ENCODE measurements at regions not wholly inside any gene's neighbourhood (a gene's known extent, or its start where the extent isn't known, plus 50 kb on each side); places are given as distances from the start of the nearest gene placed in this dataset.
"Not testable (repeated sequence)": the region's sequence is repeated elsewhere in the genome, so short reads cannot be mapped to it uniquely, and the experiment has no call there.

GRCh38 chr3:194893121-194893987 lies 207.7 kb downstream of the FAM43A start:
- Mint-ChIP-seq H3K27me3 (ENCODE audit: insufficient read depth, unreplicated experiment) (peaks cover 30% of the 10 kb centered on the region), H3K9me3 (ENCODE audit: unreplicated experiment) (peaks cover 22% of the 10 kb centered on the region), H3K36me3 (ENCODE audit: insufficient read depth, unreplicated experiment) (no peaks in the 10 kb centered on the region), H3K4me3 (ENCODE audit: unreplicated experiment) (no peak overlapping the region), H3K4me1 (ENCODE audit: insufficient read depth, unreplicated experiment) (no peaks in the 10 kb centered on the region), H3K27ac (ENCODE audit: low read depth, unreplicated experiment) (no peak overlapping the region)
- no TSS peak for BruUV-seq (replicated peaks)
- intact Hi-C loops (cut with micrococcal nuclease) = no loop called here
- TF ChIP-seq CTCF (IDR thresholded peaks at IDR 0.05; ENCODE audit: unreplicated experiment) = no peak
- CTCF ChIA-PET = no interaction called here
- POLR2A ChIA-PET = no interaction called here
- DNase-seq (ENCODE audit: unreplicated experiment) = peak; percentile 50

GRCh38 chr3:194894538-194894937 lies 208.9 kb downstream of the FAM43A start:
- BruUV-seq (replicated peaks) = no TSS peak
- Mint-ChIP-seq H3K9me3 (ENCODE audit: unreplicated experiment) (peaks cover 22% of the 10 kb centered on the region), H3K36me3 (ENCODE audit: insufficient read depth, unreplicated experiment) (no peaks in the 10 kb centered on the region), H3K27me3 (ENCODE audit: insufficient read depth, unreplicated experiment) (peaks cover 42% of the 10 kb centered on the region), H3K27ac (ENCODE audit: low read depth, unreplicated experiment) (no peak overlapping the region), H3K4me3 (ENCODE audit: unreplicated experiment) (no peak overlapping the region), H3K4me1 (ENCODE audit: insufficient read depth, unreplicated experiment) (no peaks in the 10 kb centered on the region)
- POLR2A ChIA-PET = no interaction called here
- CTCF ChIA-PET = interaction anchor here (0.7 kb wide), 1 partner anchor 211 kb away, joined by 6 read pairs; no protein-coding TSS in a partner anchor
- intact Hi-C loops (cut with micrococcal nuclease) = no loop called here
- TF ChIP-seq CTCF (IDR thresholded peaks at IDR 0.05; ENCODE audit: unreplicated experiment) = no peak
- no peak for DNase-seq (ENCODE audit: unreplicated experiment)

- TF ChIP-seq CTCF (IDR thresholded peaks at IDR 0.05; ENCODE audit: unreplicated experiment) = no peak
- no peaks in the 10 kb centered on the region for H3K4me1 Mint-ChIP-seq (ENCODE audit: insufficient read depth, unreplicated experiment)
- no TSS peak for BruUV-seq (replicated peaks)
- H3K4me3 Mint-ChIP-seq (ENCODE audit: unreplicated experiment) = no peak overlapping the region
- POLR2A ChIA-PET = no interaction called here
- CTCF ChIA-PET = no interaction called here
- no peak overlapping the region for H3K27ac Mint-ChIP-seq (ENCODE audit: low read depth, unreplicated experiment)
- intact Hi-C loops (cut with micrococcal nuclease) = no loop called here
- peaks cover 15% of the 10 kb centered on the region for H3K9me3 Mint-ChIP-seq (ENCODE audit: unreplicated experiment)
- no peaks in the 10 kb centered on the region for H3K36me3 Mint-ChIP-seq (ENCODE audit: insufficient read depth, unreplicated experiment)
- H3K27me3 Mint-ChIP-seq (ENCODE audit: insufficient read depth, unreplicated experiment) = peaks cover 46% of the 10 kb centered on the region
- no peak for DNase-seq (ENCODE audit: unreplicated experiment)
Measured at GRCh38 chr3:194900854-194901522, 215.3 kb downstream of the FAM43A start.

GRCh38 chr3:194903447-194903846 lies 217.8 kb downstream of the FAM43A start:
- H3K9me3 Mint-ChIP-seq (ENCODE audit: unreplicated experiment); H3K4me3 Mint-ChIP-seq (ENCODE audit: unreplicated experiment); BruUV-seq (replicated peaks); H3K36me3 Mint-ChIP-seq (ENCODE audit: insufficient read depth, unreplicated experiment); intact Hi-C loops (cut with micrococcal nuclease); H3K4me1 Mint-ChIP-seq (ENCODE audit: insufficient read depth, unreplicated experiment); H3K27ac Mint-ChIP-seq (ENCODE audit: low read depth, unreplicated experiment); DNase-seq (ENCODE audit: unreplicated experiment): not testable (repeated sequence)
- POLR2A ChIA-PET = interaction anchor here (0.5 to 0.7 kb wide), 2 partner anchors 26 to 52 kb away, joined by 3 read pairs; no protein-coding TSS in a partner anchor
- peaks cover 21% of the 10 kb centered on the region for H3K27me3 Mint-ChIP-seq (ENCODE audit: insufficient read depth, unreplicated experiment)
- CTCF ChIA-PET = interaction anchor here (0.7 kb wide), 1 partner anchor 203 kb away, joined by 3 read pairs; no protein-coding TSS in a partner anchor

- intact Hi-C loops (cut with micrococcal nuclease) = not testable (repeated sequence)
Measured at GRCh38 chr3:194904999-194905398, 219.3 kb downstream of the FAM43A start.

More at GRCh38 chr3:194904999-194905398, 219.3 kb downstream of the FAM43A start:
- H3K4me3 Mint-ChIP-seq (ENCODE audit: unreplicated experiment); H3K4me1 Mint-ChIP-seq (ENCODE audit: insufficient read depth, unreplicated experiment); H3K9me3 Mint-ChIP-seq (ENCODE audit: unreplicated experiment); DNase-seq (ENCODE audit: unreplicated experiment); H3K27me3 Mint-ChIP-seq (ENCODE audit: insufficient read depth, unreplicated experiment); CTCF ChIA-PET; BruUV-seq (replicated peaks); H3K36me3 Mint-ChIP-seq (ENCODE audit: insufficient read depth, unreplicated experiment); H3K27ac Mint-ChIP-seq (ENCODE audit: low read depth, unreplicated experiment): not testable (repeated sequence)
- POLR2A ChIA-PET = interaction anchor here (1.4 kb wide), 1 partner anchor 33 kb away, joined by 5 read pairs; no protein-coding TSS in a partner anchor

All from MCF 10A (cell line).